ENCODE measurements at regions not wholly inside any gene's neighbourhood (a gene's known extent, or its start where the extent isn't known, plus 50 kb on each side); places are given as distances from the start of the nearest gene placed in this dataset.

- no peak for TF ChIP-seq CTCF (IDR thresholded peaks at IDR 0.05 in 8 of 11, conservative IDR thresholded peaks at IDR 0.05 in 3 of 11)
- TF ChIP-seq POLR2A (IDR thresholded peaks at IDR 0.05): no peak
These were observed 710.6 kb downstream of the MATN1 start for GRCh38 chr1:30012455-30013440.

Data from spleen (tissue), 7 donors.